ENCODE measurements at regions not wholly inside any gene's neighbourhood (a gene's known extent, or its start where the extent isn't known, plus 50 kb on each side); places are given as distances from the start of the nearest gene placed in this dataset.

GRCh38 chr12:132399092-132400010 lies 70.0 kb upstream of the GALNT9 start:
- H3K4me3 Mint-ChIP-seq = no peak overlapping the region
- intact Hi-C loops (cut with micrococcal nuclease) = no loop called here
- DNase-seq (ENCODE audit: low spot score) = no peak
- H3K27me3 Mint-ChIP-seq (ENCODE audit: insufficient read depth) = peaks cover 13% of the 10 kb centered on the region
- no peaks in the 10 kb centered on the region for H3K36me3 Mint-ChIP-seq (ENCODE audit: low read depth)
- H3K9me3 Mint-ChIP-seq = peaks cover 3% of the 10 kb centered on the region
- no peak overlapping the region for H3K27ac Mint-ChIP-seq
- H3K4me1 Mint-ChIP-seq (ENCODE audit: low read depth) = no peaks in the 10 kb centered on the region

DNA sequence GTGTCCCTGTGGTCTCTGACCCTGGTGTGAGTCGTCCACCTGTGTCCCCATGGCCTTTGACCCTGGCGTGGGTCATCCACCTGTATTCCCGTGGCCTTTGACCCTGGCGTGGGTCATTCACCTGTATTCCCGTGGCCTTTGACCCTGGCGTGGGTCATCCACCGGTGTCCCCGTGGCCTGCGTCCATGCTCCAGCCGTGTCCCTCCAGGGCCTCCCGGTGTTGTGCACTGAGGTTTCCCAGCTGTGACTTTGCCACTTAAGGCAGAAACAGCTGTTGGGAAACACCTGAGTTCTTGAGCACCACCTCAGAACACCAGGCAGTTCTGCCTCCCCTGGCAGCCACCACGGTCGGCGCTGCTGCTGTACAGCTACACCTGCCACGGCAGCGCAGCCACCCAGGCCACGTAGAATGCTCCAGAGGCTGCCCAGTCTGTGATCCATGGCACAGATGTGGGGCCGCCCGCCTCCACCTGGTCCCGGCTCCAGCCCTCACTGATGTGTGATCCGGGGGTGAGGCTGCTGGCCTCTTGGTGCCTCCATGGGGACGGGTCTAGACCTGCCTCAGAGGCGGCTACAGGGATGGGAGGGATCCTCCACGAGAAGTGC lies 69.1 kb upstream of the GALNT9 start:
- no peak for DNase-seq (ENCODE audit: low spot score)
- H3K4me3 Mint-ChIP-seq = no peak overlapping the region
- H3K27me3 Mint-ChIP-seq (ENCODE audit: insufficient read depth) = peaks cover 13% of the 10 kb centered on the region
- H3K9me3 Mint-ChIP-seq = peaks cover 5% of the 10 kb centered on the region
- intact Hi-C loops (cut with micrococcal nuclease) = no loop called here
- no peaks in the 10 kb centered on the region for H3K36me3 Mint-ChIP-seq (ENCODE audit: low read depth)
- H3K4me1 Mint-ChIP-seq (ENCODE audit: low read depth) = no peaks in the 10 kb centered on the region
- no peak overlapping the region for H3K27ac Mint-ChIP-seq

- Mint-ChIP-seq H3K27me3 (ENCODE audit: insufficient read depth) (peaks cover 13% of the 10 kb centered on the region), H3K4me3 (no peak overlapping the region), H3K9me3 (peaks cover 5% of the 10 kb centered on the region), H3K27ac (no peak overlapping the region), H3K4me1 (ENCODE audit: low read depth) (no peaks in the 10 kb centered on the region), H3K36me3 (ENCODE audit: low read depth) (no peaks in the 10 kb centered on the region)
- intact Hi-C loops (cut with micrococcal nuclease) = no loop called here
- DNase-seq (ENCODE audit: low spot score) = no peak
Observed at GRCh38 chr12:132397934-132398385, 68.6 kb upstream of the GALNT9 start.

- Mint-ChIP-seq H3K27me3 (ENCODE audit: insufficient read depth) (peaks cover 13% of the 10 kb centered on the region), H3K9me3 (peaks cover 5% of the 10 kb centered on the region), H3K4me1 (ENCODE audit: low read depth) (no peaks in the 10 kb centered on the region), H3K27ac (no peak overlapping the region), H3K4me3 (no peak overlapping the region), H3K36me3 (ENCODE audit: low read depth) (no peaks in the 10 kb centered on the region)
- no peak for DNase-seq (ENCODE audit: low spot score)
- intact Hi-C loops (cut with micrococcal nuclease) = no loop called here
Observed at GRCh38 chr12:132397152-132397933, 68.0 kb upstream of the GALNT9 start.

DNA sequence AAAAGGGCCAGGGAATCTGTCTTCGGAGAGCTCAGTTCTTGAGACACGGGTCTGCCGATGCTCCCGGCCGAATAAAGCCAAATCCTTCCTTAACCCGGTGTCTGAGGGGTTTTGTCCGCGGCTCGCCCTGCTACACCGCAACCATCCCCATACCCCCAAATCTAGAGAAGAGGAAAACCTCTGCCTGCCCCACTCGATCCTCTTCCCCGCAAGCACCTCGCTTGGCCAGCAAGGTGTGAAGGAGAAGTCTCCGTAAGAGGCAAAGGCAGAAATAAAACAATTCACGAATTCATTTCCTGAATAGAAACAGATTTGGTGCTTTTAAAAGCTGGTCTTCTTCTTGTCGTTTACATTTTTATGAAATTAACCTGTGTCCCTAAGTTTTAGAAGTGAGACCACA lies 67.3 kb upstream of the GALNT9 start:
- no peak for DNase-seq (ENCODE audit: low spot score)
- peaks cover 13% of the 10 kb centered on the region for H3K27me3 Mint-ChIP-seq (ENCODE audit: insufficient read depth)
- no peak overlapping the region for H3K27ac Mint-ChIP-seq
- H3K9me3 Mint-ChIP-seq = peaks cover 5% of the 10 kb centered on the region
- no peak overlapping the region for H3K4me3 Mint-ChIP-seq
- intact Hi-C loops (cut with micrococcal nuclease) = no loop called here
- no peaks in the 10 kb centered on the region for H3K36me3 Mint-ChIP-seq (ENCODE audit: low read depth)
- H3K4me1 Mint-ChIP-seq (ENCODE audit: low read depth) = no peaks in the 10 kb centered on the region

DNA sequence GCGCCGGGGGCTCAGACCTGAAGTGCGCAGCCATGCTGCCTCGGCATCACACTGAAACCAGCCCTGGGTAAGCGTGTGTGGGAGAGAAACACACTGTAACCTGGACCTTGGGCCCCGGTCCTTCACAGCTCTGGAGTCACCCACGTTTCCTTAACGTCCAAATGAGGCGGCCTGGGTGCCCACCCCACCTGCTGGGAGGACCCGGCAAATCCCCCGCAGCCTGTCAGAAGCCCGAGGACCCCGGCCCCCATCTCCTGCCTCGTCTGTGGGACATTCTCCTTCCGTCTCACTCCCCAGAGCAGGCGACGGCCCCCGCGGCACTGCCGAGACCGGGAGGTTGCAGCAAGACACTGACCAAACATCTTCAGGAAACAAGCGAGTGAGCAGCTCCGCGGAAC lies 66.5 kb upstream of the GALNT9 start:
- H3K27me3 Mint-ChIP-seq (ENCODE audit: insufficient read depth) = peaks cover 10% of the 10 kb centered on the region
- intact Hi-C loops (cut with micrococcal nuclease) = no loop called here
- H3K4me1 Mint-ChIP-seq (ENCODE audit: low read depth) = no peaks in the 10 kb centered on the region
- H3K27ac Mint-ChIP-seq = no peak overlapping the region
- no peak overlapping the region for H3K4me3 Mint-ChIP-seq
- no peak for DNase-seq (ENCODE audit: low spot score)
- H3K36me3 Mint-ChIP-seq (ENCODE audit: low read depth) = no peaks in the 10 kb centered on the region
- peaks cover 5% of the 10 kb centered on the region for H3K9me3 Mint-ChIP-seq

DNA sequence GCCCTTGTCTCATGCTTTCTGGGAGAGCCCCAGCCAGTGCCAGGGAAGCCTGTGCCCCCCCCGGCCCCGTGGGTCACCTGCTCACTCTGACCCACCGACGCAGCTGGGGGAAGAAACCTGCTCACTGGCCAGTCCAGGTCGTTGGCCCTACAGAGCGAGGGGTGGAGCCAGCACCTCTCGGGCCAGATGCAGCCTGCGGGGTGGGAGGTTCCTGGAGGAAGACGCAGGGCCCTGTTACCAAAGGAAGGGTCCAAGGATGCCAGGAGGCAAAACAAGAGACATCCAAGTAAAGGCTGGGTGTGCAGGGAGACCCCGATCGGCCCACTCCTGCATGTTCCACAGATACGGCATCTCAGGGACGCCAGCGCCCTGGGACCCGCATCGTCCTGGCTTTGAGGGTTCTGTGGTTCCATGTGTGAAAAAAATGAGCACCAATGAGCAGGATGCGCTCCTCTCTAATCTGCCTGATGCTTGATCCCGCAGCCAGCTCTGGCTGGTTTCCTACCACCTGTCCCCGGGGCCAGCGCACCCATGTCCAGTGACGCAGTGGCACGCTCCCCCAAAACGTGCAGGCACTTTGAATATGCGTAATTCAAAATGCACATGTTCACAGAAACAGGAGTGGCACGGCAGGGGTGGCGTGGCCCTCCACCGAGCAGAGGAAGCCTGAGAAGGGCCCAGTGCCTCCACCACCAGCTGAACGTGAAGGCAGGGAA lies 66.0 kb upstream of the GALNT9 start:
- H3K9me3 Mint-ChIP-seq = peaks cover 5% of the 10 kb centered on the region
- H3K36me3 Mint-ChIP-seq (ENCODE audit: low read depth) = no peaks in the 10 kb centered on the region
- H3K27me3 Mint-ChIP-seq (ENCODE audit: insufficient read depth) = peaks cover 8% of the 10 kb centered on the region
- intact Hi-C loops (cut with micrococcal nuclease) = no loop called here
- H3K27ac Mint-ChIP-seq = no peak overlapping the region
- no peaks in the 10 kb centered on the region for H3K4me1 Mint-ChIP-seq (ENCODE audit: low read depth)
- no peak overlapping the region for H3K4me3 Mint-ChIP-seq
- DNase-seq (ENCODE audit: low spot score) = no peak

DNA sequence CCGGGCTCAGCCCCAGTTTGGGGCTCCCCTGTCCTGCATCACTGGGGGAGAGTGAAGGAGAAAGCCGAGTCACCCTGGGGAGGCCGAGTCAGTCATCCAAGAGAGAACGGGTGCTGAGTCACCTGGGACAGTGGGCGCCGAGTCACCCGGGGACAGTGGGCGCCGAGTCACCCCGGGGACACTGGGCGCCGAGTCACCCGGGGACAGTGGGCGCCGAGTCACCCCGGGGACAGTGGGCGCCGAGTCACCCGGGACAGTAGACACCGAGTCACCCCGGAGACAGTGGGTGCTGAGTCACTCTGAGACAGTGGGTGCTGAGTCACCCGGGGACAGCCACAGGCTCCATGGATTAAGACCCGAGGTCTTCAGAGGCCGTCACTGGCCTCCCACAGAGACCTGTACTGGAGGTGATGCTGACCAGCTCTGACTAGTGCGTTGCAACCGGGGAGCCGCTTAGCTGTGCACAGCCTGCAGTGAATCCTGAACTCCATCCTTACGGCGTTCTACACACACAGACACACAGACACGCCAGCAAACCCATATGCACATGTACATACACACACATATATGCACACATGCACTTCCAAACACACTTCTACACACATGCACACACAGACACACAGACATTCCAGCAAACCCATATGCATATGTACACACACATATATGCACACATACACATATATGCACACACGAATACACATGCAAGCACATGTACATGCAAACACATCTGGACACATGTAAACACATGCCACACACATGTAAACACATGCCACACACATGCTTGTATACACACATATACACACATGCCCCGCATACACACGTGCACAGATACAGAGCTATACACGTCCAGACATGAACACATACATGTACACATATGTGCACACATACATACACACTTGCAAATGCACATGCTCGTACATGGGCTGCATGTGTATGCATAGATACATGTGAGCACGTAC lies 64.9 kb upstream of the GALNT9 start:
- no peak for DNase-seq (ENCODE audit: low spot score)
- H3K27ac Mint-ChIP-seq = no peak overlapping the region
- H3K9me3 Mint-ChIP-seq = peaks cover 5% of the 10 kb centered on the region
- no peaks in the 10 kb centered on the region for H3K36me3 Mint-ChIP-seq (ENCODE audit: low read depth)
- peaks cover 8% of the 10 kb centered on the region for H3K27me3 Mint-ChIP-seq (ENCODE audit: insufficient read depth)
- H3K4me1 Mint-ChIP-seq (ENCODE audit: low read depth) = no peaks in the 10 kb centered on the region
- intact Hi-C loops (cut with micrococcal nuclease) = no loop called here
- H3K4me3 Mint-ChIP-seq = no peak overlapping the region

- H3K36me3 Mint-ChIP-seq (ENCODE audit: low read depth) = no peaks in the 10 kb centered on the region
- no peaks in the 10 kb centered on the region for H3K4me1 Mint-ChIP-seq (ENCODE audit: low read depth)
- no peak overlapping the region for H3K4me3 Mint-ChIP-seq
- H3K27me3 Mint-ChIP-seq (ENCODE audit: insufficient read depth) = peaks cover 11% of the 10 kb centered on the region
- DNase-seq (ENCODE audit: low spot score) = no peak
- peaks cover 5% of the 10 kb centered on the region for H3K9me3 Mint-ChIP-seq
- H3K27ac Mint-ChIP-seq = no peak overlapping the region
- intact Hi-C loops (cut with micrococcal nuclease) = no loop called here
Observed at GRCh38 chr12:132393245-132393795, 63.9 kb upstream of the GALNT9 start.

DNA sequence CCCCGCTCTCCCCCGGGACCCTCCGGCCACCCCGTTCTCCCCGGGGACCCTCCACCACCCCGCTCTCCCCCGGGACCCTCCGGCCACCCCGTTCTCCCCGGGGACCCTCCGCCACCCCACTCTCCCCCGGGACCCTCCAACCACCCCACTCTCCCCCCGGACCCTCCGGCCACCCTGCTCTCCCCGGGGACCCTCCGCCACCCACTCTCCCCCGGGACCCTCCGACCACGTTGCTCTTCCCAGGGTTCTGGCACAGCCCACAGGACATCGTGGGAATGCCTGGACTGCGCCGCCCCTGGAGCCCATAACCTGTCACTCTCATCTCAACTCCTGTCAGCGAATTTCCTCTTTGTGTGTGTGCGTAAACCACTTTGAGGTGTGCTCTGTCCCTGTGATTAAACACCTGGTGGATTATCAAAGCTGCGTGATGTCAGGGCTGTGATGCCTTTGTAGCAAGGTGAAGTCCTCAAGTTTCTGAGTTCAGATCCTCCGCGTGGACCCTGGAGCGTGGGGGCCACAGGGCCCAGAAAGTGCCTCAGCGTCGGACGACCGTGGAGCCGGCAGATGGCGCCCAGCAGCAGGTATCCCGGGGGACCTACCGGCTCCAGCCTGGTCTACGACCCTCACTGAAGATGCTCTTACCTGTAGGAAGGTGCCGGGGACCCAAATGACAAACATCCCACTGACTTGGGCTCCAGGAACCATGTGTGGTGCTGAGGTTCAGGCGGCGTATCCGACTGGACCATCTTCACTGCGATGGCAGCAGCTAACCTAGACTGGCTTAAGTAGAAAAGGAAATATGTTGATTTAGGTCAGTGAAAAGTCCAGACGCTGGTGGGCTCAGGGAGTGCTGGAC lies 63.2 kb upstream of the GALNT9 start:
- no peak overlapping the region for H3K27ac Mint-ChIP-seq

More for the DNA sequence above, 63.2 kb upstream of the GALNT9 start:
- Mint-ChIP-seq H3K9me3 (peaks cover 5% of the 10 kb centered on the region), H3K4me3 (no peak overlapping the region), H3K4me1 (ENCODE audit: low read depth) (no peaks in the 10 kb centered on the region), H3K27me3 (ENCODE audit: insufficient read depth) (peaks cover 6% of the 10 kb centered on the region), H3K36me3 (ENCODE audit: low read depth) (no peaks in the 10 kb centered on the region)
- DNase-seq (ENCODE audit: low spot score) = no peak
- intact Hi-C loops (cut with micrococcal nuclease) = no loop called here

Measured in activated T-helper 1 cell treated with anti-CD3 and anti-CD28 coated beads, Interleukin-12 subunit alpha, Interleukin-12 subunit beta, Interleukin-2, Interleukin-4 antibody, amounts not matched to agents 30 ng/mL and 10 ng/mL and 1 ng/mL, durations not matched to agents 14 hours and 24 hours and 36 hours (primary cell).